ENCODE measurements at regions not wholly inside any gene's neighbourhood (a gene's known extent, or its start where the extent isn't known, plus 50 kb on each side); places are given as distances from the start of the nearest gene placed in this dataset.

GRCh38 chr3:191528589-191528988, 67.6 kb downstream of the PYDC2 start:
- no peaks in the 10 kb centered on the region; the same call in none of the 2 replicates for H3K9me3 ChIP-seq (ENCODE audit: control insufficient read depth, insufficient read depth, low read depth, low read length)
- no peaks in the 10 kb centered on the region for H3K4me1 ChIP-seq (ENCODE audit: control insufficient read depth, insufficient read depth, low read length)
- no peaks in the 10 kb centered on the region for H3K36me3 ChIP-seq (ENCODE audit: control insufficient read depth, insufficient read depth, low read length)
- no peak overlapping the region for H3K27ac ChIP-seq (ENCODE audit: low read length)
- no peaks in the 10 kb centered on the region for H3K27me3 ChIP-seq (ENCODE audit: control insufficient read depth, insufficient read depth, low read length)
- DNase-seq (ENCODE audit: low read depth, low spot score) (no peak), ATAC-seq (no peak)
- CTCF ChIA-PET, result no interaction called here
- no peak for TF ChIP-seq CTCF (IDR thresholded peaks at IDR 0.05)
- no peak for TF ChIP-seq POLR2AphosphoS5 (IDR thresholded peaks at IDR 0.05; ENCODE audit: low read depth, low read length)
- no peak for TF ChIP-seq SIN3A (IDR thresholded peaks at IDR 0.05; ENCODE audit: borderline replicate concordance, insufficient read depth, low read depth, low read length)
- TF ChIP-seq REST (IDR thresholded peaks at IDR 0.05; ENCODE audit: insufficient read depth in 1 of 2, low read depth in 2 of 2, low read length in 1 of 2), result no peak
- TF ChIP-seq TCF7L2 (IDR thresholded peaks at IDR 0.05; ENCODE audit: low read depth, low read length), result no peak
- POLR2A ChIA-PET, result no interaction called here
- BruUV-seq (replicated peaks), result no TSS peak
- H3K4me3 ChIP-seq (ENCODE audit: low read depth in 2 of 2, low read length in 2 of 2), result no peak overlapping the region
- intact Hi-C loops (cut with micrococcal nuclease; ENCODE audit: unreplicated experiment) (no loop called here), in situ Hi-C loops (cut with HindIII; ENCODE audit: low pct_unique_long_range_greater_than_20kb, low sequenced_read_pairs) (no loop called here)

- TF ChIP-seq SIN3A (IDR thresholded peaks at IDR 0.05; ENCODE audit: borderline replicate concordance, insufficient read depth, low read depth, low read length), result no peak
- TF ChIP-seq REST (IDR thresholded peaks at IDR 0.05; ENCODE audit: insufficient read depth in 1 of 2, low read depth in 2 of 2, low read length in 1 of 2), result no peak
- no peak for TF ChIP-seq POLR2AphosphoS5 (IDR thresholded peaks at IDR 0.05; ENCODE audit: low read depth, low read length)
- TF ChIP-seq TCF7L2 (IDR thresholded peaks at IDR 0.05; ENCODE audit: low read depth, low read length), result no peak
- TF ChIP-seq CTCF (IDR thresholded peaks at IDR 0.05), result no peak
- no peaks in the 10 kb centered on the region for H3K4me1 ChIP-seq (ENCODE audit: control insufficient read depth, insufficient read depth, low read length)
- no peaks in the 10 kb centered on the region for H3K27me3 ChIP-seq (ENCODE audit: control insufficient read depth, insufficient read depth, low read length)
- peaks cover 3% of the 10 kb centered on the region for H3K9me3 ChIP-seq (ENCODE audit: control insufficient read depth, insufficient read depth, low read depth, low read length)
- intact Hi-C loops (cut with micrococcal nuclease; ENCODE audit: unreplicated experiment), result no loop called here
- H3K27ac ChIP-seq (ENCODE audit: low read length), result no peak overlapping the region
- DNase-seq (ENCODE audit: low read depth, low spot score) (no peak), ATAC-seq (no peak)
- H3K36me3 ChIP-seq (ENCODE audit: control insufficient read depth, insufficient read depth, low read length), result no peaks in the 10 kb centered on the region
- POLR2A ChIA-PET, result no interaction called here
- H3K4me3 ChIP-seq (ENCODE audit: low read depth in 2 of 2, low read length in 2 of 2), result no peak overlapping the region
- no TSS peak for BruUV-seq (replicated peaks)
- CTCF ChIA-PET, result no interaction called here
- in situ Hi-C loops (cut with HindIII; ENCODE audit: low pct_unique_long_range_greater_than_20kb, low sequenced_read_pairs), result no loop called here
Measured at GRCh38 chr3:191529992-191530391, 69.0 kb downstream of the PYDC2 start.

Measured in Panc1 (cell line).